GM12878 (cell line): ENCODE measurements at regions not wholly inside any gene's neighbourhood (a gene's known extent, or its start where the extent isn't known, plus 50 kb on each side); places are given as distances from the start of the nearest gene placed in this dataset.

ENCODE experiments used
- CEBPB ChIP-seq, 2 experiments: fragments of 150-350 bp in 1 of 2; IDR thresholded peaks; 2 replicates each; pipeline ENCODE4 v1.6.1; 2012 to 2014; ENCODE audit warnings: low read depth in 2 of 2, low read length in 2 of 2, borderline replicate concordance in 1 of 2, inconsistent platforms in 1 of 2
- CTCF ChIP-seq, 3 experiments: IDR thresholded peaks in 2 of 3; conservative IDR thresholded peaks in 1 of 3; 2 replicates each; pipeline ENCODE4 v1.5.1; 2011; ENCODE audit warnings: low read depth in 3 of 3, low read length in 3 of 3, mild to moderate bottlenecking in 3 of 3, control low read depth in 2 of 3, moderate library complexity in 2 of 3, inconsistent platforms in 1 of 3, mixed read lengths in 1 of 3; ENCODE audit not compliant: control insufficient read depth in 2 of 3, insufficient read depth in 1 of 3; ENCODE audit errors: extremely low read depth in 1 of 3
- DPF2 ChIP-seq: fragments of 450-650 bp; IDR thresholded peaks from 2 replicates; pipeline ENCODE4 v1.6.1; 2017; ENCODE audit warnings: mild to moderate bottlenecking
- EP300 ChIP-seq, 2 experiments: fragments of 150-350 bp in 1 of 2; IDR thresholded peaks; 2 replicates each; pipeline ENCODE4 v1.6.1; 2011 to 2012; ENCODE audit warnings: low read depth in 2 of 2, low read length in 2 of 2, borderline replicate concordance in 1 of 2, improper control_type of control experiment in 1 of 2, inconsistent platforms in 1 of 2; ENCODE audit not compliant: control insufficient read depth in 1 of 2
- ESRRA ChIP-seq: IDR thresholded peaks from 2 replicates; pipeline ENCODE4 v1.6.1; 2012; ENCODE audit warnings: mild to moderate bottlenecking, low read length, improper control_type of control experiment
- JUNB ChIP-seq: IDR thresholded peaks from 2 replicates; pipeline ENCODE4 v1.6.1; 2016; ENCODE audit warnings: antibody characterized with exemption, mild to moderate bottlenecking
- NRF1 ChIP-seq: conservative IDR thresholded peaks from 2 replicates; pipeline ENCODE4 v1.6.1; 2011; ENCODE audit warnings: mild to moderate bottlenecking, low read depth, low read length, improper control_type of control experiment
- PAX5 ChIP-seq: IDR thresholded peaks from 2 replicates; pipeline ENCODE4 v1.6.1; 2011; ENCODE audit warnings: low read depth, low read length, borderline replicate concordance
- POLR2AphosphoS2 ChIP-seq: IDR thresholded peaks from 2 replicates; pipeline ENCODE4 v1.6.1; 2011; ENCODE audit warnings: low read depth, mild to moderate bottlenecking, low read length, improper control_type of control experiment, moderate library complexity
- REST ChIP-seq: IDR thresholded peaks from 2 replicates; pipeline ENCODE4 v1.6.1; 2012; ENCODE audit warnings: mild to moderate bottlenecking, low read depth, low read length
- TARDBP ChIP-seq: IDR thresholded peaks from 2 replicates; pipeline ENCODE4 v1.6.1; 2016; ENCODE audit warnings: borderline replicate concordance
- USF2 ChIP-seq: IDR thresholded peaks from 2 replicates; pipeline ENCODE4 v1.6.1; 2011; ENCODE audit warnings: low read depth, low read length, improper control_type of control experiment, borderline replicate concordance
- ZNF207 ChIP-seq: fragments of 450-650 bp; IDR thresholded peaks from 2 replicates; pipeline ENCODE4 v1.6.1; 2014; ENCODE audit warnings: antibody characterized with exemption, mild to moderate bottlenecking, borderline replicate concordance
- ZNF217 ChIP-seq: fragments of 450-650 bp; IDR thresholded peaks from 2 replicates; pipeline ENCODE4 v1.6.1; 2017; ENCODE audit warnings: antibody characterized with exemption, mild to moderate bottlenecking

GRCh38 chr2:180110469-180110868 is 103.4 kb upstream of the CWC22 start:
- TF ChIP-seq CEBPB (IDR thresholded peaks at IDR 0.05; ENCODE audit: borderline replicate concordance in 1 of 2, low read depth in 2 of 2, low read length in 2 of 2), result no peak
- TF ChIP-seq POLR2AphosphoS2, result no peak
- no peak for TF ChIP-seq CTCF (IDR thresholded peaks at IDR 0.05 in 2 of 3, conservative IDR thresholded peaks at IDR 0.05 in 1 of 3; ENCODE audit: control insufficient read depth in 2 of 3, extremely low read depth in 1 of 3, insufficient read depth in 1 of 3, low read depth in 3 of 3, low read length in 3 of 3)
- TF ChIP-seq ZNF217, result no peak
- TF ChIP-seq REST, result no peak
- no peak for TF ChIP-seq ESRRA
- no peak for TF ChIP-seq PAX5
- no peak for TF ChIP-seq TARDBP
- no peak for TF ChIP-seq ZNF207
- TF ChIP-seq USF2, result no peak
- TF ChIP-seq JUNB, result no peak
- no peak for TF ChIP-seq DPF2
- no peak for TF ChIP-seq EP300 (IDR thresholded peaks at IDR 0.05; ENCODE audit: borderline replicate concordance in 1 of 2, control insufficient read depth in 1 of 2, low read depth in 2 of 2, low read length in 2 of 2)
- no peak for TF ChIP-seq NRF1
